K562 (cell line): ENCODE measurements at regions not wholly inside any gene's neighbourhood (a gene's known extent, or its start where the extent isn't known, plus 50 kb on each side); places are given as distances from the start of the nearest gene placed in this dataset.

Source experiments
- CBX8 ChIP-seq: fragments of 200-600 bp; sonication (generic); IDR thresholded peaks from 2 replicates; pipeline ENCODE4 v1.6.1; 2012; ENCODE audit warnings: borderline replicate concordance, mixed run types, low read depth, mild to moderate bottlenecking, moderate library complexity, mixed read lengths, low read length, control low read depth, inconsistent platforms; ENCODE audit not compliant: poor library complexity, severe bottlenecking; ENCODE audit errors: extremely low read depth
- FOXA3 ChIP-seq, 2 experiments: fragments of 450-650 bp in 1 of 2; sonication (generic) in 1 of 2; formaldehyde crosslinking; IDR thresholded peaks in 1 of 2; conservative IDR thresholded peaks in 1 of 2; 2 replicates each; pipeline versions ENCODE4 v1.4.0 to v1.8.0; 2020 to 2022; ENCODE audit warnings: mild to moderate bottlenecking in 2 of 2, missing genetic modification reagents in 1 of 2
- RAD51 ChIP-seq: fragments of 450-650 bp; IDR thresholded peaks from 2 replicates; pipeline ENCODE4 v1.7.1; 2016; ENCODE audit warnings: low read depth, mild to moderate bottlenecking, borderline replicate concordance
- U2AF1 ChIP-seq: fragments of 200-400 bp; formaldehyde crosslinking; optimal IDR thresholded peaks from 2 replicates; pipeline ENCODE3; 2017; ENCODE audit warnings: mild to moderate bottlenecking, low read depth, low read length, moderate library complexity
- XRCC4 ChIP-seq: IDR thresholded peaks from one replicate; pipeline ENCODE4 v1.6.1; 2011; ENCODE audit not compliant: insufficient read depth, insufficient read length; ENCODE audit errors: extremely low read depth
- ZNF134 ChIP-seq: fragments of 250-450 bp; sonication (Bioruptor Pico); conservative IDR thresholded peaks from 2 replicates; pipeline ENCODE4 v1.4.0; 2020
- TF ChIP-seq, protein P1 (sequence below), 2 experiments: fragments of 450-650 bp in 1 of 2; IDR thresholded peaks; 2 replicates each; pipeline ENCODE4 v1.6.1; 2011 to 2017; ENCODE audit warnings: low read depth in 2 of 2, antibody characterized with exemption in 1 of 2, borderline replicate concordance in 1 of 2, low read length in 1 of 2, mild to moderate bottlenecking in 1 of 2, mixed read lengths in 1 of 2; ENCODE audit not compliant: control insufficient read depth in 1 of 2
- TF ChIP-seq, protein P2 (sequence below): fragments of 450-650 bp; IDR thresholded peaks from 2 replicates; pipeline ENCODE4 v1.6.1; 2016; ENCODE audit warnings: low read depth, mild to moderate bottlenecking, moderate library complexity

DNA sequence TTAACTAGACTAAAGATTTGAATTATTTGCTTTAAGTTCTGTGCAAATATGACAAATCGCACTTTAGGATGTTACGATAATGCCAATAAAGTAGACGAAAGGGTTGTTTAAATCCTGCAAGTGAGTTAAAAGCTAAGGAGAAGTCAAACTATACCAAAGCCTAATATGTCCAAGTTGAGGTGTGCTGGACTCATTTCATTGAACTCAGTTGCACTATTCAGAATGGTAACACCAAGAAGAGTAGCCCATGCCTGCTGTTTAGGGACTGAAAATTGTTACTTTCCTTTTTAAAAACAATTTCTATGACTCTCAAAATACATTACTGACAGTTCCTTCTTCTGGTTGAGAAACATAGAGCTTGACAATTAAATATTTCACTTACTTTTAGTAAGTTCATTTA, 766.3 kb downstream of the DNAJB9 start (continued):
- TF ChIP-seq, protein P1, sequence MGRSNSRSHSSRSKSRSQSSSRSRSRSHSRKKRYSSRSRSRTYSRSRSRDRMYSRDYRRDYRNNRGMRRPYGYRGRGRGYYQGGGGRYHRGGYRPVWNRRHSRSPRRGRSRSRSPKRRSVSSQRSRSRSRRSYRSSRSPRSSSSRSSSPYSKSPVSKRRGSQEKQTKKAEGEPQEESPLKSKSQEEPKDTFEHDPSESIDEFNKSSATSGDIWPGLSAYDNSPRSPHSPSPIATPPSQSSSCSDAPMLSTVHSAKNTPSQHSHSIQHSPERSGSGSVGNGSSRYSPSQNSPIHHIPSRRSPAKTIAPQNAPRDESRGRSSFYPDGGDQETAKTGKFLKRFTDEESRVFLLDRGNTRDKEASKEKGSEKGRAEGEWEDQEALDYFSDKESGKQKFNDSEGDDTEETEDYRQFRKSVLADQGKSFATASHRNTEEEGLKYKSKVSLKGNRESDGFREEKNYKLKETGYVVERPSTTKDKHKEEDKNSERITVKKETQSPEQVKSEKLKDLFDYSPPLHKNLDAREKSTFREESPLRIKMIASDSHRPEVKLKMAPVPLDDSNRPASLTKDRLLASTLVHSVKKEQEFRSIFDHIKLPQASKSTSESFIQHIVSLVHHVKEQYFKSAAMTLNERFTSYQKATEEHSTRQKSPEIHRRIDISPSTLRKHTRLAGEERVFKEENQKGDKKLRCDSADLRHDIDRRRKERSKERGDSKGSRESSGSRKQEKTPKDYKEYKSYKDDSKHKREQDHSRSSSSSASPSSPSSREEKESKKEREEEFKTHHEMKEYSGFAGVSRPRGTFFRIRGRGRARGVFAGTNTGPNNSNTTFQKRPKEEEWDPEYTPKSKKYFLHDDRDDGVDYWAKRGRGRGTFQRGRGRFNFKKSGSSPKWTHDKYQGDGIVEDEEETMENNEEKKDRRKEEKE (IDR thresholded peaks at IDR 0.05; ENCODE audit: borderline replicate concordance in 1 of 2, control insufficient read depth in 1 of 2, low read depth in 2 of 2, low read length in 1 of 2), result no peak
- no peak for TF ChIP-seq RAD51
- TF ChIP-seq, protein P2, sequence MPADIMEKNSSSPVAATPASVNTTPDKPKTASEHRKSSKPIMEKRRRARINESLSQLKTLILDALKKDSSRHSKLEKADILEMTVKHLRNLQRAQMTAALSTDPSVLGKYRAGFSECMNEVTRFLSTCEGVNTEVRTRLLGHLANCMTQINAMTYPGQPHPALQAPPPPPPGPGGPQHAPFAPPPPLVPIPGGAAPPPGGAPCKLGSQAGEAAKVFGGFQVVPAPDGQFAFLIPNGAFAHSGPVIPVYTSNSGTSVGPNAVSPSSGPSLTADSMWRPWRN, result no peak
- no peak for TF ChIP-seq U2AF1
- TF ChIP-seq ZNF134 (CRISPR knock-in tag), result no peak
- no peak for TF ChIP-seq XRCC4
- TF ChIP-seq FOXA3 (CRISPR knock-in tag; conservative IDR thresholded peaks at IDR 0.05 in 1 of 2, IDR thresholded peaks at IDR 0.05 in 1 of 2), result no peak
- TF ChIP-seq CBX8, result no peak
